AG10803 (cell line): ENCODE measurements at regions not wholly inside any gene's neighbourhood (a gene's known extent, or its start where the extent isn't known, plus 50 kb on each side); places are given as distances from the start of the nearest gene placed in this dataset.
"Not testable (repeated sequence)": the region's sequence is repeated elsewhere in the genome, so short reads cannot be mapped to it uniquely, and the experiment has no call there.

ENCODE experiments used
- DNase-seq: peaks from one replicate; pipeline ENCODE4 v3.0.0; 2010; ENCODE audit warnings: low read depth
- H3K4me3 ChIP-seq: 2 replicates; pipeline ENCODE4 v1.5.1; 2011; ENCODE audit warnings: mild to moderate bottlenecking, low read length, control low read depth
- CTCF ChIP-seq: conservative IDR thresholded peaks from 2 replicates; pipeline ENCODE4 v1.5.1; 2011; ENCODE audit warnings: mild to moderate bottlenecking, low read length, control low read depth, inconsistent platforms

- no peak overlapping the region for H3K4me3 ChIP-seq
- TF ChIP-seq CTCF = no peak
- no peak for DNase-seq
Measured at GRCh38 chr1:188729039-188729438, 1748.6 kb downstream of the BRINP3 start.

DNA sequence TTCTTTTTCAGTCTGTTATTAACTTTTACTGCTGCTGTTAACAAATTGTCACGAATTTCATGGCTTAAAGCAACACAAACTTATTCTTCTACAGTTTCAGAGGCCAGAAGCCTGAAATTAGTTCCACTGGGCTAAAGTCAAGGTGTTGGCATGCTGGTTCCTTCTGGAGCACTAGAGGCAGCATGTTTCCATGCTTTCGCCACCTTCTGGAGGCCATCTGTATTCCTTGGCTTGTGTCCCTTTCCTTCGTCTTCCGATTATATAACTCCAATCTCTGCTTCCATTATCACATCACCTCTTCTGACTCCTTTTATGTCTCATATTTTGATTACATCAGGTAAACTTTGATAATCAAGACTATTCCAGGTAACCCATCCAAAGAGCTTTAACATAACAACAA, 1742.1 kb downstream of the BRINP3 start:
- no peak for TF ChIP-seq CTCF
- DNase-seq = no peak
- no peak overlapping the region for H3K4me3 ChIP-seq

- not testable (repeated sequence) for H3K4me3 ChIP-seq, DNase-seq
Measured at GRCh38 chr1:188749275-188749674, 1728.4 kb downstream of the BRINP3 start.

GRCh38 chr1:188752027-188752426, 1725.6 kb downstream of the BRINP3 start:
- not testable (repeated sequence) for DNase-seq, H3K4me3 ChIP-seq

- not testable (repeated sequence) for DNase-seq, H3K4me3 ChIP-seq
Measured at GRCh38 chr1:188757747-188758146, 1719.9 kb downstream of the BRINP3 start.

GRCh38 chr1:188761226-188761625, 1716.4 kb downstream of the BRINP3 start:
- no peak for TF ChIP-seq CTCF
- no peak for DNase-seq
- H3K4me3 ChIP-seq = no peak overlapping the region

GRCh38 chr1:188762166-188762743, 1715.4 kb downstream of the BRINP3 start:
- no peak for TF ChIP-seq CTCF
- no peak overlapping the region for H3K4me3 ChIP-seq
- DNase-seq = no peak

- no peak for TF ChIP-seq CTCF
- no peak for DNase-seq
- H3K4me3 ChIP-seq = no peak overlapping the region
Measured at GRCh38 chr1:188763541-188763940, 1714.1 kb downstream of the BRINP3 start.

GRCh38 chr1:188769181-188769580, 1708.5 kb downstream of the BRINP3 start:
- no peak for DNase-seq
- no peak overlapping the region for H3K4me3 ChIP-seq
- no peak for TF ChIP-seq CTCF
